Chondrocyte (in vitro differentiated cells): ENCODE measurements at regions not wholly inside any gene's neighbourhood (a gene's known extent, or its start where the extent isn't known, plus 50 kb on each side); places are given as distances from the start of the nearest gene placed in this dataset.

Source experiments
- DNase-seq: peaks from one replicate; pipeline ENCODE4 v3.0.0; 2021; ENCODE audit warnings: mixed read lengths, low spot score
- H3K27ac Mint-ChIP-seq: one replicate; pipeline ENCODE4 v1.8.0; 2021; ENCODE audit warnings: mild to moderate bottlenecking, moderate library complexity, mixed read lengths; ENCODE audit not compliant: unreplicated experiment
- H3K27me3 Mint-ChIP-seq: 2 replicates; pipeline ENCODE4 v1.8.0; 2021; ENCODE audit warnings: low read depth, mixed read lengths
- H3K36me3 Mint-ChIP-seq: 2 replicates; pipeline ENCODE4 v1.8.0; 2021; ENCODE audit warnings: low read depth, mixed read lengths
- H3K4me1 Mint-ChIP-seq: 2 replicates; pipeline ENCODE4 v1.8.0; 2021; ENCODE audit warnings: low read depth, mild to moderate bottlenecking, mixed read lengths
- H3K4me3 Mint-ChIP-seq: one replicate; pipeline ENCODE4 v1.8.0; 2021; ENCODE audit warnings: mild to moderate bottlenecking, moderate library complexity, mixed read lengths; ENCODE audit not compliant: unreplicated experiment
- H3K9me3 Mint-ChIP-seq: 2 replicates; pipeline ENCODE4 v1.8.0; 2021; ENCODE audit warnings: low read depth, mixed read lengths
- TF ChIP-seq, protein P1 (sequence below): fragments of 200-600 bp; sonication (generic); IDR thresholded peaks from 2 replicates; pipeline ENCODE4 v1.5.0; 2021; ENCODE audit warnings: antibody characterized with exemption, mild to moderate bottlenecking, moderate library complexity

DNA sequence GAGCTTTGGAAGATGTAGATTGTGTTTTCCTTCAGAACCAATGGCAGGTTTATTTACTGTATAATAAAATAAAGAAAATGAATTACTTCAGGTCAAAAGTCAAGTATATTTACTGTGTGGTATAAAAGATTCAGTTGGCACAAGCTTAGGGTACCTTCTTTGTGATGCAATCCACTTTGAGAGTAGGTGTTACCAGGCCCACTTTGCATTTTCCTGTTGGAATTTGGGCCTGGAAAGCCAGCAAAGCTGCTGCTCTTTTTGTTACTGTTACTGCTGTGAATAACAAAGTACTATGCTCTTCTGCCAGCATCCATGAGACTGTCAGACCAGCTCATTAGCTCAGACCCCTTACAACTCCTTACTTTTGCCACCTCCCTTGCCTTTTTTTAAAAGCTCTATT lies 649.0 kb upstream of the SEL1L start:
- no peak overlapping the region for H3K4me3 Mint-ChIP-seq
- TF ChIP-seq, protein P1, sequence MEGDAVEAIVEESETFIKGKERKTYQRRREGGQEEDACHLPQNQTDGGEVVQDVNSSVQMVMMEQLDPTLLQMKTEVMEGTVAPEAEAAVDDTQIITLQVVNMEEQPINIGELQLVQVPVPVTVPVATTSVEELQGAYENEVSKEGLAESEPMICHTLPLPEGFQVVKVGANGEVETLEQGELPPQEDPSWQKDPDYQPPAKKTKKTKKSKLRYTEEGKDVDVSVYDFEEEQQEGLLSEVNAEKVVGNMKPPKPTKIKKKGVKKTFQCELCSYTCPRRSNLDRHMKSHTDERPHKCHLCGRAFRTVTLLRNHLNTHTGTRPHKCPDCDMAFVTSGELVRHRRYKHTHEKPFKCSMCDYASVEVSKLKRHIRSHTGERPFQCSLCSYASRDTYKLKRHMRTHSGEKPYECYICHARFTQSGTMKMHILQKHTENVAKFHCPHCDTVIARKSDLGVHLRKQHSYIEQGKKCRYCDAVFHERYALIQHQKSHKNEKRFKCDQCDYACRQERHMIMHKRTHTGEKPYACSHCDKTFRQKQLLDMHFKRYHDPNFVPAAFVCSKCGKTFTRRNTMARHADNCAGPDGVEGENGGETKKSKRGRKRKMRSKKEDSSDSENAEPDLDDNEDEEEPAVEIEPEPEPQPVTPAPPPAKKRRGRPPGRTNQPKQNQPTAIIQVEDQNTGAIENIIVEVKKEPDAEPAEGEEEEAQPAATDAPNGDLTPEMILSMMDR = no peak
- DNase-seq = no peak
- no peaks in the 10 kb centered on the region for H3K4me1 Mint-ChIP-seq
- no peak overlapping the region for H3K27ac Mint-ChIP-seq
- H3K27me3 Mint-ChIP-seq = no peaks in the 10 kb centered on the region
- H3K36me3 Mint-ChIP-seq = no peaks in the 10 kb centered on the region
- H3K9me3 Mint-ChIP-seq = peaks cover 30% of the 10 kb centered on the region

DNA sequence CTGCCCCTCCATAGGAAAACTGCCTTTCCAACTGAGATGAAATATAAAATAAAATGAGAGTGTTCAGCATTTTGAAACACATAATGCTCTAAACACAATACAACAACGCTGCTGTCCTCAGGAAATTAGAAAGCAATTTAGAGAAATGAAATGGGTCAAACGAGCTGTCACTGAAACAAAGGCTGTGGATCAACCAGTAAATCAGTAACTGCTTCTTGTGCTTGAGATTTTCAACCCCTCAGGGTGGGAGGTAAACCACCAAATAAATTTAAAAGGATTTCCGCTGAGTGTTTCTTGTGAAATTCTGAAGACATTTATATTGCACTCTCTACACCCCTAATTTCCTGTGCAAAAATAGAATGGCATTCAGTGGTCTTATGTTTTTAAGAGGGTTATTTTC lies 657.1 kb upstream of the SEL1L start:
- Mint-ChIP-seq H3K4me3 (no peak overlapping the region), H3K27ac (no peak overlapping the region), H3K9me3 (peaks cover 17% of the 10 kb centered on the region), H3K27me3 (no peaks in the 10 kb centered on the region), H3K36me3 (no peaks in the 10 kb centered on the region), H3K4me1 (no peaks in the 10 kb centered on the region)
- TF ChIP-seq, protein P1 = no peak
- DNase-seq = no peak

DNA sequence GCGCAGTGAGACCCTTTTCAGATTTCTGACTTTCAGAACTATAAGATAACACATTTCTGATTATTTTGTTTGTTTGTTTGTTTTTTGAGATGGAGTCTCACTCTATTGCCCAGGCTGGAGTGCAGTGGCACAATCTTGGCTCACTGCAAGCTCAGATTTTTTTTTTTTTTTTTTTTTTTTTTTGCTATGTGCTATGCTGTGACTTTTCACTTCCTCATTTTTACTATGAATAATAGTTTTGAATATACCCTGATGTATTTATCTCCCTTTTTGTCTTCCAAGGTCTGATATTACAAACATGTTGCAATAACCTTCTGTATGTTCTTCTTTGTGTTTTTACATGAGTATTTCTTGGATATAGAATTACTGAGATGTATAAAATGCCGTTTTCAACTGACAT lies 658.7 kb upstream of the SEL1L start:
- no peaks in the 10 kb centered on the region for H3K36me3 Mint-ChIP-seq
- no peaks in the 10 kb centered on the region for H3K27me3 Mint-ChIP-seq

DNA sequence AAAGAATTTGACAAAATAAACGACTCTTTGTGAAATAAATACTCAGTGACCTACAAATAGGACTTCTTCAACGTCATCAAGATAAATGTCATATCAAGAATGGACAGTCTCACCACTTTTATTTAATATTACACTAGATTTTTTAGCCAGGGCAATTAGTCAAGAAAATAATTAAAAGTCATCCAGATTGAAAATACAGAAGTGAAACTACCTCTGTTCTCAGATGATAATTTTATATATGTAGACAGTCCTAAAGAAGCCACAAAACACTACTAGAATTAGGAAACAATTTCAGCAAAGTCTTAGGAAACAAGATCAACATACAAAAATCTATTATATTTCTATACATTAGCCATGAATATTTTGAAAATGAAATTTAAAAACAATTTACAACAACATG lies 689.6 kb upstream of the SEL1L start:
- H3K9me3 Mint-ChIP-seq = no peaks in the 10 kb centered on the region
- DNase-seq = no peak
- no peaks in the 10 kb centered on the region for H3K27me3 Mint-ChIP-seq
- H3K4me1 Mint-ChIP-seq = no peaks in the 10 kb centered on the region
- TF ChIP-seq, protein P1 = no peak
- no peak overlapping the region for H3K27ac Mint-ChIP-seq
- H3K4me3 Mint-ChIP-seq = no peak overlapping the region
- H3K36me3 Mint-ChIP-seq = no peaks in the 10 kb centered on the region

More for the DNA sequence above, 658.7 kb upstream of the SEL1L start:
- Mint-ChIP-seq H3K4me1 (no peaks in the 10 kb centered on the region), H3K4me3 (no peak overlapping the region), H3K27ac (no peak overlapping the region), H3K9me3 (peaks cover 7% of the 10 kb centered on the region)
- TF ChIP-seq, protein P1 = no peak
- no peak for DNase-seq

DNA sequence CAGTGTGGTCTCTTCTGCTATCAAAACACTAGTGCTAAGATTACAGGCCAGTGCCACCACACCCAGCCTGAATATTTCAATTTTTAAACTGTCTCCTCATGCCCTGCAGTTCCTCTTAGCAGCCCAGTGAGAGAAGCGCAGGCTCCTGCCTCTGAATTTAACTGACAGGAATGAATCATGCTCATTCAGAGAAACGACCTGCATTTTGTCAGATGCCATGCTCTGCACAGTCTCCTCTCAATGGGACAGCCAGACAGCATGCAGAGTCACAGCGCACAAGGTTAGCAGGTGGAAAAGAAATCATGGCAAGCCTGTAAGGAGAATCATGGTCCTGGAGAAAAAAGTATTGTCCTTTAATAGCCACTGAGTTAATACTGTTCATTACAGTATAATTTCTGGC lies 691.0 kb upstream of the SEL1L start:
- H3K27ac Mint-ChIP-seq = no peak overlapping the region
- H3K9me3 Mint-ChIP-seq = no peaks in the 10 kb centered on the region
- no peak for DNase-seq
- H3K36me3 Mint-ChIP-seq = no peaks in the 10 kb centered on the region
- no peaks in the 10 kb centered on the region for H3K4me1 Mint-ChIP-seq
- no peaks in the 10 kb centered on the region for H3K27me3 Mint-ChIP-seq
- TF ChIP-seq, protein P1 = no peak
- H3K4me3 Mint-ChIP-seq = no peak overlapping the region
